SK-N-MC (cell line): ENCODE measurements at regions not wholly inside any gene's neighbourhood (a gene's known extent, or its start where the extent isn't known, plus 50 kb on each side); places are given as distances from the start of the nearest gene placed in this dataset.

ENCODE experiments used
- EZH2 ChIP-seq: fragments of 200-600 bp; sonication (generic); IDR thresholded peaks from one replicate; pipeline ENCODE4 v1.6.1; 2017; ENCODE audit warnings: antibody characterized with exemption
- FOXP2 ChIP-seq: optimal IDR thresholded peaks from 2 replicates; pipeline ENCODE3; 2011; ENCODE audit warnings: mild to moderate bottlenecking, moderate library complexity; ENCODE audit not compliant: insufficient read depth; ENCODE audit errors: extremely low read length, control extremely low read depth
- POLR2AphosphoS5 ChIP-seq: IDR thresholded peaks from 2 replicates; pipeline ENCODE4 v1.6.1; 2012; ENCODE audit warnings: mild to moderate bottlenecking, low read depth, low read length, borderline replicate concordance

GRCh38 chr3:21142949-21143348, 608.1 kb downstream of the ZNF385D start:
- TF ChIP-seq POLR2AphosphoS5 (no peak), EZH2 (no peak), FOXP2 (no peak)
